ENCODE measurements at regions not wholly inside any gene's neighbourhood (a gene's known extent, or its start where the extent isn't known, plus 50 kb on each side); places are given as distances from the start of the nearest gene placed in this dataset.

GRCh38 chr3:18751514-18751913, 326.4 kb upstream of the SATB1 start:
- Histone ChIP-seq H2AFZ (ENCODE audit: control insufficient read depth, low read length) (no peak overlapping the region), H3K9me3 (ENCODE audit: control insufficient read depth, low read depth, low read length) (no peaks in the 10 kb centered on the region), H3K27me3 (ENCODE audit: control insufficient read depth, extremely low read depth, insufficient read depth, low read length) (no peaks in the 10 kb centered on the region), H3K4me1 (ENCODE audit: control insufficient read depth, extremely low read depth, insufficient read depth, low read length) (no peaks in the 10 kb centered on the region), H3K9me1 (ENCODE audit: control insufficient read depth, extremely low read depth, insufficient read depth, low read length) (no peaks in the 10 kb centered on the region), H4K20me1 (ENCODE audit: control insufficient read depth, extremely low read depth, insufficient read depth, low read length) (no peaks in the 10 kb centered on the region), H3K4me3 (ENCODE audit: control insufficient read depth in 2 of 3, extremely low read depth in 1 of 3, insufficient read depth in 2 of 3, low read depth in 1 of 3, low read length in 3 of 3) (no peak overlapping the region), H3K4me2 (ENCODE audit: control insufficient read depth, extremely low read depth, insufficient read depth, low read depth, low read length) (no peak overlapping the region), H3K27ac (ENCODE audit: control insufficient read depth, insufficient read depth, low read length) (no peak overlapping the region), H3K9ac (ENCODE audit: control insufficient read depth, extremely low read depth, insufficient read depth, low read length) (no peak overlapping the region), H3K79me2 (ENCODE audit: control insufficient read depth, insufficient read depth, low read length) (no peaks in the 10 kb centered on the region), H3K36me3 (ENCODE audit: control insufficient read depth in 2 of 2, extremely low read depth in 1 of 2, insufficient read depth in 2 of 2, low read length in 2 of 2) (no peaks in the 10 kb centered on the region)
- no peak for FAIRE-seq
- no peak for DNase-seq (ENCODE audit: low read depth, low spot score)
- no peak for TF ChIP-seq CTCF (optimal IDR thresholded peaks at IDR 0.05 in 1 of 3, IDR thresholded peaks at IDR 0.05 in 1 of 3, conservative IDR thresholded peaks at IDR 0.05 in 1 of 3; ENCODE audit: extremely low read depth in 1 of 3, insufficient read depth in 2 of 3, low read length in 3 of 3)
- TF ChIP-seq EZH2 (IDR thresholded peaks at IDR 0.05; ENCODE audit: low read length) = no peak
- dilution Hi-C loops (cut with MboI; ENCODE audit: extremely low pct_ligation_motif_present, low sequenced_read_pairs) = no loop called here

GRCh38 chr3:18747383-18747782, 322.2 kb upstream of the SATB1 start:
- Histone ChIP-seq H4K20me1 (ENCODE audit: control insufficient read depth, extremely low read depth, insufficient read depth, low read length) (no peaks in the 10 kb centered on the region), H3K4me1 (ENCODE audit: control insufficient read depth, extremely low read depth, insufficient read depth, low read length) (no peaks in the 10 kb centered on the region), H3K27me3 (ENCODE audit: control insufficient read depth, extremely low read depth, insufficient read depth, low read length) (no peaks in the 10 kb centered on the region), H3K79me2 (ENCODE audit: control insufficient read depth, insufficient read depth, low read length) (no peaks in the 10 kb centered on the region), H2AFZ (ENCODE audit: control insufficient read depth, low read length) (no peak overlapping the region), H3K27ac (ENCODE audit: control insufficient read depth, insufficient read depth, low read length) (no peak overlapping the region), H3K36me3 (ENCODE audit: control insufficient read depth in 2 of 2, extremely low read depth in 1 of 2, insufficient read depth in 2 of 2, low read length in 2 of 2) (no peaks in the 10 kb centered on the region), H3K9me3 (ENCODE audit: control insufficient read depth, low read depth, low read length) (no peaks in the 10 kb centered on the region), H3K4me2 (ENCODE audit: control insufficient read depth, extremely low read depth, insufficient read depth, low read depth, low read length) (no peak overlapping the region), H3K9me1 (ENCODE audit: control insufficient read depth, extremely low read depth, insufficient read depth, low read length) (no peaks in the 10 kb centered on the region), H3K9ac (ENCODE audit: control insufficient read depth, extremely low read depth, insufficient read depth, low read length) (no peak overlapping the region), H3K4me3 (ENCODE audit: control insufficient read depth in 2 of 3, extremely low read depth in 1 of 3, insufficient read depth in 2 of 3, low read depth in 1 of 3, low read length in 3 of 3) (no peak overlapping the region)
- dilution Hi-C loops (cut with MboI; ENCODE audit: extremely low pct_ligation_motif_present, low sequenced_read_pairs) = no loop called here
- no peak for TF ChIP-seq EZH2 (IDR thresholded peaks at IDR 0.05; ENCODE audit: low read length)
- no peak for TF ChIP-seq CTCF (optimal IDR thresholded peaks at IDR 0.05 in 1 of 3, IDR thresholded peaks at IDR 0.05 in 1 of 3, conservative IDR thresholded peaks at IDR 0.05 in 1 of 3; ENCODE audit: extremely low read depth in 1 of 3, insufficient read depth in 2 of 3, low read length in 3 of 3)
- no peak for FAIRE-seq
- DNase-seq (ENCODE audit: low read depth, low spot score) = no peak

All from keratinocyte (primary cell).